Parathyroid adenoma (tissue), 2 donors: ENCODE measurements at regions not wholly inside any gene's neighbourhood (a gene's known extent, or its start where the extent isn't known, plus 50 kb on each side); places are given as distances from the start of the nearest gene placed in this dataset.

Source experiments
- H2AFZ ChIP-seq: fragments of 300-600 bp; sonication (generic); one replicate; pipeline ENCODE4 v1.7.0; 2017; ENCODE audit warnings: antibody characterized with exemption, mild to moderate bottlenecking
- H3K27ac ChIP-seq: fragments of 300-600 bp; sonication (generic); one replicate; pipeline ENCODE4 v1.7.0; 2017
- H3K27me3 ChIP-seq: fragments of 300-600 bp; sonication (generic); one replicate; pipeline ENCODE4 v1.7.0; 2017; ENCODE audit warnings: low read length; ENCODE audit not compliant: control insufficient read depth, insufficient read depth
- H3K36me3 ChIP-seq: fragments of 300-600 bp; sonication (generic); one replicate; pipeline ENCODE4 v1.7.0; 2017; ENCODE audit warnings: low read length; ENCODE audit not compliant: control insufficient read depth, insufficient read depth
- H3K4me1 ChIP-seq: fragments of 300-600 bp; sonication (generic); one replicate; pipeline ENCODE4 v1.7.0; 2017; ENCODE audit warnings: control low read depth
- H3K4me2 ChIP-seq: fragments of 300-600 bp; sonication (generic); one replicate; pipeline ENCODE4 v1.7.0; 2017; ENCODE audit warnings: low read length
- H3K4me3 ChIP-seq: fragments of 300-600 bp; sonication (generic); one replicate; pipeline ENCODE4 v1.7.0; 2017; ENCODE audit warnings: low read depth, low read length
- H3K79me2 ChIP-seq: fragments of 300-600 bp; sonication (generic); one replicate; pipeline ENCODE4 v1.7.0; 2017; ENCODE audit warnings: control low read depth
- H3K9ac ChIP-seq: fragments of 300-600 bp; sonication (generic); one replicate; pipeline ENCODE4 v1.7.0; 2017; ENCODE audit warnings: mild to moderate bottlenecking
- H3K9me3 ChIP-seq: fragments of 300-600 bp; sonication (generic); one replicate; pipeline ENCODE4 v1.7.0; 2017; ENCODE audit warnings: low read length; ENCODE audit not compliant: control insufficient read depth
- TF ChIP-seq, protein P1 (sequence below): fragments of 300-600 bp; sonication (generic); IDR thresholded peaks from one replicate; pipeline ENCODE4 v1.7.0; 2017; ENCODE audit warnings: antibody characterized with exemption, mild to moderate bottlenecking
- donor health status: primary hyperparathyroidism.

DNA sequence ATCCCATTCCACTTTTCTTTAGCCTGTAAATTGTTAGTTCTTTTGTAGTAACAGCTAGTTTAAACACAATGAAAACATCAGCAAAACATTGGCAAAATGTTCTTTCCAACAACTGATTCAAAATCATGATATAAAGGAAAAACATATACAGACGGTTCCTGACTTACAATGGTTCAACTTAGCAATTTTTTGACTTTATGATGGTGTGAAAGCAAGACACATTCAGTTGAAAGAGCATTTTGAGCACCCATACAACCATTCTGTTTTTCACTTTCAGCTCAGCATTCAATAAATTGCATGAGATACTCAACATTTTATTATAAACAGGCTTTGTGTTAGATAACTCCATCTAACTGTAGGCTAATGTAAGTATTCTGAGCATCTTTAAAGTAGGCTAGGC, 185.1 kb downstream of the NOL4 start:
- Histone ChIP-seq H3K79me2 (no peaks in the 10 kb centered on the region), H3K9me3 (no peaks in the 10 kb centered on the region), H3K4me2 (no peak overlapping the region), H3K9ac (no peak overlapping the region), H3K27me3 (no peaks in the 10 kb centered on the region), H2AFZ (no peak overlapping the region), H3K4me3 (no peak overlapping the region), H3K27ac (no peak overlapping the region), H3K4me1 (no peaks in the 10 kb centered on the region), H3K36me3 (no peaks in the 10 kb centered on the region)
- TF ChIP-seq, protein P1, sequence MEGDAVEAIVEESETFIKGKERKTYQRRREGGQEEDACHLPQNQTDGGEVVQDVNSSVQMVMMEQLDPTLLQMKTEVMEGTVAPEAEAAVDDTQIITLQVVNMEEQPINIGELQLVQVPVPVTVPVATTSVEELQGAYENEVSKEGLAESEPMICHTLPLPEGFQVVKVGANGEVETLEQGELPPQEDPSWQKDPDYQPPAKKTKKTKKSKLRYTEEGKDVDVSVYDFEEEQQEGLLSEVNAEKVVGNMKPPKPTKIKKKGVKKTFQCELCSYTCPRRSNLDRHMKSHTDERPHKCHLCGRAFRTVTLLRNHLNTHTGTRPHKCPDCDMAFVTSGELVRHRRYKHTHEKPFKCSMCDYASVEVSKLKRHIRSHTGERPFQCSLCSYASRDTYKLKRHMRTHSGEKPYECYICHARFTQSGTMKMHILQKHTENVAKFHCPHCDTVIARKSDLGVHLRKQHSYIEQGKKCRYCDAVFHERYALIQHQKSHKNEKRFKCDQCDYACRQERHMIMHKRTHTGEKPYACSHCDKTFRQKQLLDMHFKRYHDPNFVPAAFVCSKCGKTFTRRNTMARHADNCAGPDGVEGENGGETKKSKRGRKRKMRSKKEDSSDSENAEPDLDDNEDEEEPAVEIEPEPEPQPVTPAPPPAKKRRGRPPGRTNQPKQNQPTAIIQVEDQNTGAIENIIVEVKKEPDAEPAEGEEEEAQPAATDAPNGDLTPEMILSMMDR: no peak

GRCh38 chr18:34039201-34039600, 185.5 kb downstream of the NOL4 start:
- no peak overlapping the region for H3K4me3 ChIP-seq

DNA sequence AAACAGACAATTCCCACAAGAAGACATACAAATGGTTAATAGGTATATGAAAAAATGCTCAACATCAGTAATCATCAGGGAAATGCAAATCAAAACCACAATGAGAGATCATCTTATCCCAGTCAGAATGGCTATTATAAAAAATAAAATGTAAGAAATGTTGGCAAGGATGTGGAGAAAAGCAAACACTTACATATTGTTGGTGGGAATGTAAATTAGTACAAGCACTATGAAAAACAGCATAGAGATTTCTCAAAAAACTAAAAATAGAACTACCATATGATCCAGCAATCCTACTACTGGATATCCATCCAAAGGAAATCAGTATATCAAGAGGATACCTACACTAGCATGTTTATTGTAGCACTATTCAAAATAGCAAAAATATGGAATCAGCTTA, 186.6 kb downstream of the NOL4 start:
- no peak overlapping the region for H3K9ac ChIP-seq
- no peaks in the 10 kb centered on the region for H3K79me2 ChIP-seq
- no peaks in the 10 kb centered on the region for H3K9me3 ChIP-seq
- H3K27ac ChIP-seq: no peak overlapping the region
- no peaks in the 10 kb centered on the region for H3K36me3 ChIP-seq
- H3K4me1 ChIP-seq: no peaks in the 10 kb centered on the region
- no peak overlapping the region for H3K4me2 ChIP-seq
- no peaks in the 10 kb centered on the region for H3K27me3 ChIP-seq
- TF ChIP-seq, protein P1: no peak
- H2AFZ ChIP-seq: no peak overlapping the region
- H3K4me3 ChIP-seq: no peak overlapping the region

More at GRCh38 chr18:34039201-34039600, 185.5 kb downstream of the NOL4 start:
- no peaks in the 10 kb centered on the region for H3K79me2 ChIP-seq
- no peak overlapping the region for H2AFZ ChIP-seq
- H3K4me1 ChIP-seq: no peaks in the 10 kb centered on the region
- no peaks in the 10 kb centered on the region for H3K36me3 ChIP-seq
- TF ChIP-seq, protein P1: no peak
- H3K27ac ChIP-seq: no peak overlapping the region
- no peaks in the 10 kb centered on the region for H3K27me3 ChIP-seq
- H3K9me3 ChIP-seq: no peaks in the 10 kb centered on the region
- no peak overlapping the region for H3K9ac ChIP-seq
- H3K4me2 ChIP-seq: peak overlapping the region; percentile 11

- H3K79me2 ChIP-seq: no peaks in the 10 kb centered on the region
- H3K36me3 ChIP-seq: no peaks in the 10 kb centered on the region
- TF ChIP-seq, protein P1: no peak
Observed at GRCh38 chr18:34033968-34034367, 190.7 kb downstream of the NOL4 start.

DNA sequence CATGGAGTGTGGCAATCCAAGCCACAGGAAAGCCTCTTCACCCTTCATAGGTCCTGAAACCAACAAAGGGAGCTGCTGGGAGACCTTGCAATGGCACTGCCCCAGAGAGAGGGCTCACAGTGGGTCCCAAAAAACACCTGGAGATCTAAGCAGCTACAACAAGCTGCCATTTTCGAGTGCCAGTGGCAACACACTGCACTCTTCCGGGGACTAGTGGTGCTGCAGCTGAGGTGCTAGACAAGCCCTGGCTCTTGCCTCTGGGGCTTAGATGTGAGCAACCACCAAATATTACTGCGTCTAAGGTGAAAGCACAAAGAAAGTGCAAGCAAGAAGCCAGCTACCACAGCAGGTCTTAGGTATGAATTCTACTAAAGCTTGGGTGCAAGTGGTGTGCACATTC, 192.9 kb downstream of the NOL4 start:
- H3K9ac ChIP-seq: no peak overlapping the region
- H3K9me3 ChIP-seq: no peaks in the 10 kb centered on the region
- H3K4me1 ChIP-seq: no peaks in the 10 kb centered on the region
- H3K4me2 ChIP-seq: no peak overlapping the region
- no peak overlapping the region for H2AFZ ChIP-seq
- no peaks in the 10 kb centered on the region for H3K27me3 ChIP-seq
- H3K4me3 ChIP-seq: no peak overlapping the region
- H3K36me3 ChIP-seq: no peaks in the 10 kb centered on the region
- TF ChIP-seq, protein P1: no peak
- no peak overlapping the region for H3K27ac ChIP-seq
- H3K79me2 ChIP-seq: no peaks in the 10 kb centered on the region

More at GRCh38 chr18:34033968-34034367, 190.7 kb downstream of the NOL4 start:
- H3K4me1 ChIP-seq: no peaks in the 10 kb centered on the region
- H3K27me3 ChIP-seq: no peaks in the 10 kb centered on the region
- H3K9me3 ChIP-seq: no peaks in the 10 kb centered on the region
- no peak overlapping the region for H3K9ac ChIP-seq
- no peak overlapping the region for H2AFZ ChIP-seq
- H3K4me3 ChIP-seq: no peak overlapping the region
- H3K27ac ChIP-seq: no peak overlapping the region
- no peak overlapping the region for H3K4me2 ChIP-seq
